ENCODE measurements at regions not wholly inside any gene's neighbourhood (a gene's known extent, or its start where the extent isn't known, plus 50 kb on each side); places are given as distances from the start of the nearest gene placed in this dataset.

- Histone ChIP-seq H3K27me3 (ENCODE audit: insufficient read depth, insufficient read length) (no peaks in the 10 kb centered on the region), H3K36me3 (ENCODE audit: insufficient read depth, insufficient read length, low read length) (no peaks in the 10 kb centered on the region), H3K4me1 (ENCODE audit: insufficient read depth, insufficient read length) (no peaks in the 10 kb centered on the region), H3K9me3 (ENCODE audit: insufficient read depth, low read length) (no peaks in the 10 kb centered on the region), H3K9ac (ENCODE audit: insufficient read length, low read depth) (no peak overlapping the region), H3K4me3 (ENCODE audit: insufficient read length, low read depth) (no peak overlapping the region)
- DNase-seq (ENCODE audit: low read depth, low spot score), result no peak
- TF ChIP-seq SUZ12 (IDR thresholded peaks at IDR 0.05; ENCODE audit: extremely low read depth, insufficient read depth, insufficient read length) (no peak), ZNF274 (IDR thresholded peaks at IDR 0.05; ENCODE audit: low read depth, low read length) (no peak), YY1 (IDR thresholded peaks at IDR 0.05; ENCODE audit: insufficient read depth, insufficient read length) (no peak)
These were observed 69.4 kb upstream of the NFIB start for GRCh38 chr9:14383294-14383693.

- no peaks in the 10 kb centered on the region for H3K4me1 ChIP-seq (ENCODE audit: insufficient read depth, insufficient read length)
- no peak overlapping the region for H3K4me3 ChIP-seq (ENCODE audit: insufficient read length, low read depth)
These were observed 66.3 kb upstream of the NFIB start for GRCh38 chr9:14380061-14380836.

GRCh38 chr9:14379280-14379679, 65.3 kb upstream of the NFIB start:
- no peak for DNase-seq (ENCODE audit: low read depth, low spot score)
- Histone ChIP-seq H3K9ac (ENCODE audit: insufficient read length, low read depth) (no peak overlapping the region), H3K9me3 (ENCODE audit: insufficient read depth, low read length) (peaks cover 12% of the 10 kb centered on the region), H3K4me1 (ENCODE audit: insufficient read depth, insufficient read length) (no peaks in the 10 kb centered on the region), H3K36me3 (ENCODE audit: insufficient read depth, insufficient read length, low read length) (no peaks in the 10 kb centered on the region), H3K4me3 (ENCODE audit: insufficient read length, low read depth) (no peak overlapping the region), H3K27me3 (ENCODE audit: insufficient read depth, insufficient read length) (no peaks in the 10 kb centered on the region)
- TF ChIP-seq ZNF274 (IDR thresholded peaks at IDR 0.05; ENCODE audit: low read depth, low read length) (no peak), YY1 (IDR thresholded peaks at IDR 0.05; ENCODE audit: insufficient read depth, insufficient read length) (no peak), SUZ12 (IDR thresholded peaks at IDR 0.05; ENCODE audit: extremely low read depth, insufficient read depth, insufficient read length) (no peak)

More at GRCh38 chr9:14380061-14380836, 66.3 kb upstream of the NFIB start:
- Histone ChIP-seq H3K36me3 (ENCODE audit: insufficient read depth, insufficient read length, low read length) (no peaks in the 10 kb centered on the region), H3K27me3 (ENCODE audit: insufficient read depth, insufficient read length) (no peaks in the 10 kb centered on the region), H3K9ac (ENCODE audit: insufficient read length, low read depth) (no peak overlapping the region), H3K9me3 (ENCODE audit: insufficient read depth, low read length) (peaks cover 9% of the 10 kb centered on the region)
- no peak for DNase-seq (ENCODE audit: low read depth, low spot score)
- TF ChIP-seq YY1 (IDR thresholded peaks at IDR 0.05; ENCODE audit: insufficient read depth, insufficient read length), result no peak
- no peak for TF ChIP-seq ZNF274 (IDR thresholded peaks at IDR 0.05; ENCODE audit: low read depth, low read length)
- no peak for TF ChIP-seq SUZ12 (IDR thresholded peaks at IDR 0.05; ENCODE audit: extremely low read depth, insufficient read depth, insufficient read length)

GRCh38 chr9:14373706-14374105, 59.8 kb upstream of the NFIB start:
- no peak overlapping the region for H3K4me3 ChIP-seq (ENCODE audit: insufficient read length, low read depth)
- H3K36me3 ChIP-seq (ENCODE audit: insufficient read depth, insufficient read length, low read length), result no peaks in the 10 kb centered on the region
- no peaks in the 10 kb centered on the region for H3K4me1 ChIP-seq (ENCODE audit: insufficient read depth, insufficient read length)
- peaks cover 12% of the 10 kb centered on the region for H3K9me3 ChIP-seq (ENCODE audit: insufficient read depth, low read length)
- no peak overlapping the region for H3K9ac ChIP-seq (ENCODE audit: insufficient read length, low read depth)
- DNase-seq (ENCODE audit: low read depth, low spot score), result no peak
- no peaks in the 10 kb centered on the region for H3K27me3 ChIP-seq (ENCODE audit: insufficient read depth, insufficient read length)
- no peak for TF ChIP-seq SUZ12 (IDR thresholded peaks at IDR 0.05; ENCODE audit: extremely low read depth, insufficient read depth, insufficient read length)
- TF ChIP-seq YY1 (IDR thresholded peaks at IDR 0.05; ENCODE audit: insufficient read depth, insufficient read length), result no peak
- TF ChIP-seq ZNF274 (IDR thresholded peaks at IDR 0.05; ENCODE audit: low read depth, low read length), result no peak

- Histone ChIP-seq H3K36me3 (ENCODE audit: insufficient read depth, insufficient read length, low read length) (no peaks in the 10 kb centered on the region), H3K4me3 (ENCODE audit: insufficient read length, low read depth) (no peak overlapping the region), H3K27me3 (ENCODE audit: insufficient read depth, insufficient read length) (no peaks in the 10 kb centered on the region), H3K9me3 (ENCODE audit: insufficient read depth, low read length) (peaks cover 12% of the 10 kb centered on the region), H3K9ac (ENCODE audit: insufficient read length, low read depth) (no peak overlapping the region), H3K4me1 (ENCODE audit: insufficient read depth, insufficient read length) (no peaks in the 10 kb centered on the region)
- no peak for TF ChIP-seq SUZ12 (IDR thresholded peaks at IDR 0.05; ENCODE audit: extremely low read depth, insufficient read depth, insufficient read length)
- TF ChIP-seq YY1 (IDR thresholded peaks at IDR 0.05; ENCODE audit: insufficient read depth, insufficient read length), result no peak
- no peak for TF ChIP-seq ZNF274 (IDR thresholded peaks at IDR 0.05; ENCODE audit: low read depth, low read length)
- DNase-seq (ENCODE audit: low read depth, low spot score), result no peak
These were observed 59.4 kb upstream of the NFIB start for GRCh38 chr9:14373336-14373666.

GRCh38 chr9:14372437-14373335, 58.7 kb upstream of the NFIB start:
- Histone ChIP-seq H3K4me3 (ENCODE audit: insufficient read length, low read depth) (no peak overlapping the region), H3K36me3 (ENCODE audit: insufficient read depth, insufficient read length, low read length) (no peaks in the 10 kb centered on the region), H3K9ac (ENCODE audit: insufficient read length, low read depth) (no peak overlapping the region), H3K27me3 (ENCODE audit: insufficient read depth, insufficient read length) (no peaks in the 10 kb centered on the region), H3K9me3 (ENCODE audit: insufficient read depth, low read length) (peaks cover 12% of the 10 kb centered on the region), H3K4me1 (ENCODE audit: insufficient read depth, insufficient read length) (no peaks in the 10 kb centered on the region)
- TF ChIP-seq SUZ12 (IDR thresholded peaks at IDR 0.05; ENCODE audit: extremely low read depth, insufficient read depth, insufficient read length), result no peak
- no peak for TF ChIP-seq YY1 (IDR thresholded peaks at IDR 0.05; ENCODE audit: insufficient read depth, insufficient read length)
- TF ChIP-seq ZNF274 (IDR thresholded peaks at IDR 0.05; ENCODE audit: low read depth, low read length), result no peak
- DNase-seq (ENCODE audit: low read depth, low spot score), result peak; percentile 60

DNA sequence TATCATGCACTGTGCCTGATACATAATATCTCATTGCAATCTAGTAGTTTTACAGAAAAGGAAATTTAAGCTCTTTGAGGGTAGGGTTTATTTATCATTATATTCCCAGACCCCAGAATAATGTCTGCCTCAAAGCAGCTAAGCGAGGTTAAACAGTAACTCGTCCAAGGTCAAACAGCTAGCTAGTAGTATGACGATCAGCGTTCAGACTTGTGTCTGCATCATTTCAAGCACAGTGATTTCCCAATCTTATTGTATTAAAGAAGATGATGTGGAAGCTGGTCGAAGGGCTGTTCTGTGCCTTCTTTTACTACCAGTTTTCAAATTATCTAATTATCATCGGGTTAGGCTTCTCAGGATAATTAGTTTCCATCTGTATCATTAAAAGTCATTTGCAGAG, 55.1 kb upstream of the NFIB start:
- no peak overlapping the region for H3K9ac ChIP-seq (ENCODE audit: insufficient read length, low read depth)
- no peaks in the 10 kb centered on the region for H3K36me3 ChIP-seq (ENCODE audit: insufficient read depth, insufficient read length, low read length)
- H3K9me3 ChIP-seq (ENCODE audit: insufficient read depth, low read length), result no peaks in the 10 kb centered on the region
- no peak for DNase-seq (ENCODE audit: low read depth, low spot score)
- H3K27me3 ChIP-seq (ENCODE audit: insufficient read depth, insufficient read length), result no peaks in the 10 kb centered on the region
- no peak overlapping the region for H3K4me3 ChIP-seq (ENCODE audit: insufficient read length, low read depth)
- TF ChIP-seq SUZ12 (IDR thresholded peaks at IDR 0.05; ENCODE audit: extremely low read depth, insufficient read depth, insufficient read length) (no peak), ZNF274 (IDR thresholded peaks at IDR 0.05; ENCODE audit: low read depth, low read length) (no peak), YY1 (IDR thresholded peaks at IDR 0.05; ENCODE audit: insufficient read depth, insufficient read length) (no peak)
- H3K4me1 ChIP-seq (ENCODE audit: insufficient read depth, insufficient read length), result no peaks in the 10 kb centered on the region

All from NT2/D1 (cell line).